ENCODE measurements at regions not wholly inside any gene's neighbourhood (a gene's known extent, or its start where the extent isn't known, plus 50 kb on each side); places are given as distances from the start of the nearest gene placed in this dataset.

GRCh38 chr16:9541723-9542122 is 450.3 kb downstream of the HAPSTR1 start:
- Histone ChIP-seq H3K4me3 (no peak overlapping the region), H3K9me3 (peaks cover 0 to 15% of the 10 kb centered on the region in 2 donors), H3K36me3 (no peaks in the 10 kb centered on the region), H3K4me1 (no peaks in the 10 kb centered on the region), H3K27me3 (no peaks in the 10 kb centered on the region), H3K27ac (no peak overlapping the region)
- no peak for DNase-seq (ENCODE audit: low spot score in 2 of 2)
- no peak for TF ChIP-seq CTCF (IDR thresholded peaks at IDR 0.05)
- no peak for TF ChIP-seq POLR2A (IDR thresholded peaks at IDR 0.05)
- TF ChIP-seq POLR2AphosphoS5 (IDR thresholded peaks at IDR 0.05): no peak
- intact Hi-C loops (cut with DNase I; ENCODE audit: low total_unique reads): no loop called here

GRCh38 chr16:9542165-9542755 is 450.8 kb downstream of the HAPSTR1 start:
- intact Hi-C loops (cut with DNase I; ENCODE audit: low total_unique reads): no loop called here
- no peaks in the 10 kb centered on the region for H3K36me3 ChIP-seq
- H3K9me3 ChIP-seq: peaks cover 0 to 15% of the 10 kb centered on the region in 2 donors
- no peaks in the 10 kb centered on the region for H3K27me3 ChIP-seq
- TF ChIP-seq CTCF (IDR thresholded peaks at IDR 0.05) (no peak), POLR2AphosphoS5 (IDR thresholded peaks at IDR 0.05) (no peak), POLR2A (IDR thresholded peaks at IDR 0.05) (no peak)
- DNase-seq (ENCODE audit: low spot score in 2 of 2): no peak
- H3K4me1 ChIP-seq: no peaks in the 10 kb centered on the region
- no peak overlapping the region for H3K4me3 ChIP-seq
- H3K27ac ChIP-seq: no peak overlapping the region

- H3K27ac ChIP-seq: no peak overlapping the region
- intact Hi-C loops (cut with DNase I; ENCODE audit: low total_unique reads): no loop called here
- H3K4me1 ChIP-seq: no peaks in the 10 kb centered on the region
- H3K36me3 ChIP-seq: no peaks in the 10 kb centered on the region
- H3K9me3 ChIP-seq: peaks cover 0 to 1% of the 10 kb centered on the region in 2 donors
- no peaks in the 10 kb centered on the region for H3K27me3 ChIP-seq
- TF ChIP-seq POLR2AphosphoS5 (IDR thresholded peaks at IDR 0.05): no peak
- TF ChIP-seq CTCF (IDR thresholded peaks at IDR 0.05): no peak
- no peak for TF ChIP-seq POLR2A (IDR thresholded peaks at IDR 0.05)
- DNase-seq (ENCODE audit: low spot score in 2 of 2): no peak
- H3K4me3 ChIP-seq: no peak overlapping the region
These were observed 454.3 kb downstream of the HAPSTR1 start for GRCh38 chr16:9545522-9546437.

GRCh38 chr16:9546438-9546786 is 455.0 kb downstream of the HAPSTR1 start:
- no peak overlapping the region for H3K27ac ChIP-seq
- no peak for DNase-seq (ENCODE audit: low spot score in 2 of 2)
- intact Hi-C loops (cut with DNase I; ENCODE audit: low total_unique reads): no loop called here

More at GRCh38 chr16:9546438-9546786, 455.0 kb downstream of the HAPSTR1 start:
- TF ChIP-seq POLR2A (IDR thresholded peaks at IDR 0.05) (no peak), CTCF (IDR thresholded peaks at IDR 0.05) (no peak), POLR2AphosphoS5 (IDR thresholded peaks at IDR 0.05) (no peak)
- H3K9me3 ChIP-seq: peaks cover 0 to 8% of the 10 kb centered on the region in 2 donors
- H3K27me3 ChIP-seq: no peaks in the 10 kb centered on the region
- no peaks in the 10 kb centered on the region for H3K4me1 ChIP-seq
- no peaks in the 10 kb centered on the region for H3K36me3 ChIP-seq
- H3K4me3 ChIP-seq: no peak overlapping the region

All from breast epithelium (tissue), 4 donors.